Vagina (tissue), 2 donors: ENCODE measurements at regions not wholly inside any gene's neighbourhood (a gene's known extent, or its start where the extent isn't known, plus 50 kb on each side); places are given as distances from the start of the nearest gene placed in this dataset.
A peak's percentile ranks its signal among the peaks of the same experiment; 100 is the strongest.

Experiments used
- POLR2A ChIP-seq, 2 donors: fragments of 450-650 bp; IDR thresholded peaks; one replicate each; pipeline ENCODE4 v1.6.1; 2017; ENCODE audit warnings: antibody characterized with exemption in 2 of 2, mild to moderate bottlenecking in 2 of 2, moderate library complexity in 2 of 2
- POLR2AphosphoS5 ChIP-seq, 2 donors: sonication (generic); formaldehyde crosslinking; IDR thresholded peaks; one replicate each; pipeline ENCODE4 v1.9.0; 2017; ENCODE audit warnings: antibody characterized with exemption in 2 of 2, mild to moderate bottlenecking in 2 of 2, low read depth in 1 of 2; ENCODE audit not compliant: insufficient read depth in 1 of 2
- TF ChIP-seq, protein P1 (sequence below), 3 experiments: fragments of 450-650 bp in 2 of 3; fragments of 200-600 bp in 1 of 3; sonication (generic) in 1 of 3; IDR thresholded peaks; one replicate each; pipeline ENCODE4 v1.5.1; 2017 to 2019; ENCODE audit warnings: antibody characterized with exemption in 3 of 3, mild to moderate bottlenecking in 2 of 3, moderate library complexity in 2 of 3

GRCh38 chr10:23702977-23703414 is 264.1 kb downstream of the OTUD1 start:
- TF ChIP-seq, protein P1, sequence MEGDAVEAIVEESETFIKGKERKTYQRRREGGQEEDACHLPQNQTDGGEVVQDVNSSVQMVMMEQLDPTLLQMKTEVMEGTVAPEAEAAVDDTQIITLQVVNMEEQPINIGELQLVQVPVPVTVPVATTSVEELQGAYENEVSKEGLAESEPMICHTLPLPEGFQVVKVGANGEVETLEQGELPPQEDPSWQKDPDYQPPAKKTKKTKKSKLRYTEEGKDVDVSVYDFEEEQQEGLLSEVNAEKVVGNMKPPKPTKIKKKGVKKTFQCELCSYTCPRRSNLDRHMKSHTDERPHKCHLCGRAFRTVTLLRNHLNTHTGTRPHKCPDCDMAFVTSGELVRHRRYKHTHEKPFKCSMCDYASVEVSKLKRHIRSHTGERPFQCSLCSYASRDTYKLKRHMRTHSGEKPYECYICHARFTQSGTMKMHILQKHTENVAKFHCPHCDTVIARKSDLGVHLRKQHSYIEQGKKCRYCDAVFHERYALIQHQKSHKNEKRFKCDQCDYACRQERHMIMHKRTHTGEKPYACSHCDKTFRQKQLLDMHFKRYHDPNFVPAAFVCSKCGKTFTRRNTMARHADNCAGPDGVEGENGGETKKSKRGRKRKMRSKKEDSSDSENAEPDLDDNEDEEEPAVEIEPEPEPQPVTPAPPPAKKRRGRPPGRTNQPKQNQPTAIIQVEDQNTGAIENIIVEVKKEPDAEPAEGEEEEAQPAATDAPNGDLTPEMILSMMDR (IDR thresholded peaks at IDR 0.05), result peak; percentile 44 to 73 (median 51)
- TF ChIP-seq POLR2A (IDR thresholded peaks at IDR 0.05) (no peak), POLR2AphosphoS5 (IDR thresholded peaks at IDR 0.05; ENCODE audit: insufficient read depth in 1 of 2, low read depth in 1 of 2) (no peak)
